Lung (tissue), 11 donors: ENCODE measurements at regions not wholly inside any gene's neighbourhood (a gene's known extent, or its start where the extent isn't known, plus 50 kb on each side); places are given as distances from the start of the nearest gene placed in this dataset.
A peak's percentile ranks its signal among the peaks of the same experiment; 100 is the strongest.

Experiments used
- ATAC-seq: fragments of 200-7000 bp; cut with Tn5 transposase; one replicate; pipeline ENCODE4 v1.9.1; 2020; ENCODE audit warnings: moderate number of reproducible peaks; ENCODE audit not compliant: insufficient read depth, low FRiP score
- DNase-seq, 3 donors: peaks; one replicate each; pipeline ENCODE4 v3.0.0-alpha.2; 2013 to 2017
- H3K27ac ChIP-seq, 2 donors: one replicate each; pipeline ENCODE4 v1.5.1; 2013; ENCODE audit warnings: mild to moderate bottlenecking in 2 of 2, moderate library complexity in 2 of 2, control low read depth in 1 of 2, inconsistent platforms in 1 of 2, low read depth in 1 of 2, low read length in 1 of 2
- H3K27me3 ChIP-seq, 3 donors: one replicate each; pipeline ENCODE4 v1.5.1; 2013; ENCODE audit warnings: low read length in 2 of 3; ENCODE audit not compliant: control insufficient read depth in 3 of 3, insufficient read depth in 3 of 3
- H3K36me3 ChIP-seq, 4 donors: one replicate each; pipeline ENCODE4 v1.5.1; 2013; ENCODE audit warnings: low read length in 4 of 4, mild to moderate bottlenecking in 1 of 4, moderate library complexity in 1 of 4; ENCODE audit not compliant: control insufficient read depth in 4 of 4, insufficient read depth in 4 of 4
- H3K4me1 ChIP-seq, 5 donors: one replicate each; pipeline ENCODE4 v1.5.1; 2013; ENCODE audit warnings: low read length in 5 of 5, mild to moderate bottlenecking in 2 of 5, moderate library complexity in 1 of 5; ENCODE audit not compliant: control insufficient read depth in 5 of 5, insufficient read depth in 5 of 5
- H3K4me3 ChIP-seq: one replicate; pipeline ENCODE4 v1.5.1; 2013; ENCODE audit warnings: mild to moderate bottlenecking, control low read depth, moderate library complexity
- H3K9ac ChIP-seq, 2 donors: one replicate each; pipeline ENCODE4 v1.5.1; 2013; ENCODE audit warnings: low read length in 2 of 2, control low read depth in 1 of 2; ENCODE audit not compliant: insufficient read depth in 1 of 2
- H3K9me3 ChIP-seq, 4 donors: one replicate each; pipeline ENCODE4 v1.5.1; 2013; ENCODE audit warnings: low read length in 3 of 4, mild to moderate bottlenecking in 1 of 4, moderate library complexity in 1 of 4; ENCODE audit not compliant: control insufficient read depth in 4 of 4, insufficient read depth in 3 of 4
- CTCF ChIP-seq: IDR thresholded peaks from 2 replicates; pipeline ENCODE4 v1.5.1; 2012; ENCODE audit warnings: mild to moderate bottlenecking; ENCODE audit errors: control extremely low read depth, extremely low read depth
- WGBS, 2 donors: extraction: QIAGEN DNeasy Blood & Tissue Kit; methylation state at CpG; one replicate each; pipeline ENCODE4 v1.1.7; 2013; 5-methylcytosine and 5-hydroxymethylcytosine counted together
- donor health status: control.
- donor health status: control.
- donor health status: Bipolar disorder and iron deficiency.
- donor health status: healthy.
- donor health status: DM: yes; HTN: yes; CAD: no.

GRCh38 chr4:163988391-163988790, 493.9 kb downstream of the TMA16 start:
- TF ChIP-seq CTCF: no peak
- H3K27ac ChIP-seq: no peak overlapping the region
- H3K36me3 ChIP-seq: no peaks in the 10 kb centered on the region
- no peaks in the 10 kb centered on the region for H3K27me3 ChIP-seq
- ATAC-seq: no peak
- H3K9ac ChIP-seq: no peak overlapping the region
- WGBS, 2 donors: 70 to 77% methylated on average over 5 of the region's 5 CpGs
- H3K4me3 ChIP-seq: no peak overlapping the region
- H3K4me1 ChIP-seq: peaks cover 0 to 14% (median 0%) of the 10 kb centered on the region in 5 donors
- peak in 1 of 3 donors; percentile 14 for DNase-seq
- H3K9me3 ChIP-seq: no peaks in the 10 kb centered on the region

- 50 to 57% methylated on average over 6 of the region's 6 CpGs for WGBS, 2 donors
- H3K36me3 ChIP-seq: no peaks in the 10 kb centered on the region
- no peak overlapping the region for H3K9ac ChIP-seq
- no peak overlapping the region for H3K4me3 ChIP-seq
- H3K9me3 ChIP-seq: no peaks in the 10 kb centered on the region
- TF ChIP-seq CTCF: no peak
- H3K27ac ChIP-seq: no peak overlapping the region
- H3K27me3 ChIP-seq: no peaks in the 10 kb centered on the region
- peaks cover 0 to 14% (median 0%) of the 10 kb centered on the region in 5 donors for H3K4me1 ChIP-seq
- DNase-seq (peak; percentile 30 to 59 (median 44)), ATAC-seq (no peak)
Observed at GRCh38 chr4:163988865-163989264, 494.4 kb downstream of the TMA16 start.

GRCh38 chr4:163991298-163991865, 496.9 kb downstream of the TMA16 start:
- Histone ChIP-seq H3K4me3 (no peak overlapping the region), H3K27me3 (no peaks in the 10 kb centered on the region), H3K9ac (no peak overlapping the region), H3K27ac (no peak overlapping the region), H3K36me3 (no peaks in the 10 kb centered on the region), H3K4me1 (peaks cover 0 to 14% (median 0%) of the 10 kb centered on the region in 5 donors), H3K9me3 (no peaks in the 10 kb centered on the region)
- TF ChIP-seq CTCF: no peak
- WGBS, 2 donors: 71 to 79% methylated on average over 3 of the region's 3 CpGs
- DNase-seq (no peak), ATAC-seq (no peak)

- Histone ChIP-seq H3K9ac (no peak overlapping the region), H3K27me3 (no peaks in the 10 kb centered on the region), H3K4me3 (no peak overlapping the region), H3K4me1 (no peaks in the 10 kb centered on the region), H3K27ac (no peak overlapping the region), H3K9me3 (no peaks in the 10 kb centered on the region), H3K36me3 (no peaks in the 10 kb centered on the region)
- 82 to 93% methylated on average over 1 of the region's 1 CpG for WGBS, 2 donors
- DNase-seq (no peak), ATAC-seq (no peak)
- TF ChIP-seq CTCF: no peak
Observed at GRCh38 chr4:164009435-164009834, 514.9 kb downstream of the TMA16 start.
